Smooth muscle cell (in vitro differentiated cells): ENCODE measurements at regions not wholly inside any gene's neighbourhood (a gene's known extent, or its start where the extent isn't known, plus 50 kb on each side); places are given as distances from the start of the nearest gene placed in this dataset.

Experiments
- DNase-seq: peaks from one replicate; lab custom pipeline; 2025; ENCODE audit not compliant: unreplicated experiment; lab: John Stamatoyannopoulos, UW
- H2AFZ ChIP-seq: fragments of 200-600 bp; sonication (generic); 2 replicates; pipeline ENCODE4 v1.6.0; 2016; ENCODE audit warnings: antibody characterized with exemption, low read depth, mild to moderate bottlenecking
- H3F3A ChIP-seq: fragments of 200-600 bp; sonication (generic); 2 replicates; pipeline ENCODE4 v1.6.0; 2017; ENCODE audit warnings: antibody characterized with exemption, low read depth
- H3K27ac ChIP-seq: fragments of 200-600 bp; sonication (generic); 2 replicates; pipeline ENCODE4 v1.5.1; 2016; ENCODE audit warnings: low read depth, mild to moderate bottlenecking
- H3K27me3 ChIP-seq: fragments of 200-600 bp; sonication (generic); 2 replicates; pipeline ENCODE4 v1.6.1; 2016; ENCODE audit warnings: low read depth, mild to moderate bottlenecking
- H3K36me3 ChIP-seq: fragments of 200-600 bp; sonication (generic); 2 replicates; pipeline ENCODE4 v1.5.1; 2016; ENCODE audit warnings: low read depth
- H3K4me1 ChIP-seq: fragments of 200-600 bp; sonication (generic); 2 replicates; pipeline ENCODE4 v1.5.1; 2016; ENCODE audit warnings: low read depth
- H3K4me2 ChIP-seq: fragments of 200-600 bp; sonication (generic); 2 replicates; pipeline ENCODE4 v1.6.0; 2016; ENCODE audit warnings: mild to moderate bottlenecking
- H3K4me3 ChIP-seq: fragments of 200-600 bp; sonication (generic); 2 replicates; pipeline ENCODE4 v1.5.1; 2016; ENCODE audit warnings: mild to moderate bottlenecking
- H3K79me2 ChIP-seq: fragments of 200-600 bp; sonication (generic); 2 replicates; pipeline ENCODE4 v1.6.0; 2016; ENCODE audit warnings: low read depth, mild to moderate bottlenecking
- H3K9ac ChIP-seq: fragments of 200-600 bp; sonication (generic); 2 replicates; pipeline ENCODE4 v1.6.0; 2016; ENCODE audit warnings: low read depth
- H3K9me3 ChIP-seq: fragments of 200-600 bp; sonication (generic); replicated peaks from 2 replicates; pipeline ENCODE4 v1.5.1; 2016; ENCODE audit warnings: low read depth
- H4K20me1 ChIP-seq: fragments of 200-600 bp; sonication (generic); 2 replicates; pipeline ENCODE4 v1.6.0; 2016; ENCODE audit warnings: low read depth
- CTCF ChIP-seq: fragments of 200-600 bp; sonication (generic); IDR thresholded peaks from 2 replicates; pipeline ENCODE4 v1.5.1; 2017; ENCODE audit warnings: borderline replicate concordance, mild to moderate bottlenecking, antibody characterized with exemption; ENCODE audit not compliant: insufficient read depth, poor library complexity, severe bottlenecking
- whole genome bisulfite sequencing: methylation state at CpG from one replicate; pipeline ENCODE4 v1.1.7; 2016; ENCODE audit warnings: low lambda C conversion rate; 5-methylcytosine and 5-hydroxymethylcytosine counted together

GRCh38 chr2:120403676-120404075 lies 57.7 kb downstream of the INHBB start:
- no peak for TF ChIP-seq CTCF
- DNase-seq, result no peak
- Histone ChIP-seq H3K4me2 (no peak overlapping the region), H3K36me3 (no peaks in the 10 kb centered on the region), H3F3A (no peaks in the 10 kb centered on the region), H3K9me3 (peaks cover 3% of the 10 kb centered on the region), H3K4me1 (no peaks in the 10 kb centered on the region), H4K20me1 (no peaks in the 10 kb centered on the region), H3K27ac (no peak overlapping the region), H2AFZ (no peak overlapping the region), H3K79me2 (no peaks in the 10 kb centered on the region), H3K27me3 (peaks cover 8% of the 10 kb centered on the region), H3K4me3 (no peak overlapping the region), H3K9ac (no peak overlapping the region)
- 85% methylated on average over 5 of the region's 5 CpGs for WGBS

- WGBS, result 90% methylated on average over 3 of the region's 3 CpGs
- no peak overlapping the region for H2AFZ ChIP-seq
- H3K4me2 ChIP-seq, result no peak overlapping the region
- TF ChIP-seq CTCF, result no peak
- H3K9me3 ChIP-seq, result peaks cover 3% of the 10 kb centered on the region
- peaks cover 8% of the 10 kb centered on the region for H3K27me3 ChIP-seq
- H3K27ac ChIP-seq, result no peak overlapping the region
- no peak for DNase-seq
- H4K20me1 ChIP-seq, result no peaks in the 10 kb centered on the region
- H3K4me1 ChIP-seq, result no peaks in the 10 kb centered on the region
- no peaks in the 10 kb centered on the region for H3F3A ChIP-seq
- no peak overlapping the region for H3K9ac ChIP-seq
- no peak overlapping the region for H3K4me3 ChIP-seq
- H3K36me3 ChIP-seq, result no peaks in the 10 kb centered on the region
- H3K79me2 ChIP-seq, result no peaks in the 10 kb centered on the region
These were observed 58.3 kb downstream of the INHBB start for GRCh38 chr2:120404274-120404673.

DNA sequence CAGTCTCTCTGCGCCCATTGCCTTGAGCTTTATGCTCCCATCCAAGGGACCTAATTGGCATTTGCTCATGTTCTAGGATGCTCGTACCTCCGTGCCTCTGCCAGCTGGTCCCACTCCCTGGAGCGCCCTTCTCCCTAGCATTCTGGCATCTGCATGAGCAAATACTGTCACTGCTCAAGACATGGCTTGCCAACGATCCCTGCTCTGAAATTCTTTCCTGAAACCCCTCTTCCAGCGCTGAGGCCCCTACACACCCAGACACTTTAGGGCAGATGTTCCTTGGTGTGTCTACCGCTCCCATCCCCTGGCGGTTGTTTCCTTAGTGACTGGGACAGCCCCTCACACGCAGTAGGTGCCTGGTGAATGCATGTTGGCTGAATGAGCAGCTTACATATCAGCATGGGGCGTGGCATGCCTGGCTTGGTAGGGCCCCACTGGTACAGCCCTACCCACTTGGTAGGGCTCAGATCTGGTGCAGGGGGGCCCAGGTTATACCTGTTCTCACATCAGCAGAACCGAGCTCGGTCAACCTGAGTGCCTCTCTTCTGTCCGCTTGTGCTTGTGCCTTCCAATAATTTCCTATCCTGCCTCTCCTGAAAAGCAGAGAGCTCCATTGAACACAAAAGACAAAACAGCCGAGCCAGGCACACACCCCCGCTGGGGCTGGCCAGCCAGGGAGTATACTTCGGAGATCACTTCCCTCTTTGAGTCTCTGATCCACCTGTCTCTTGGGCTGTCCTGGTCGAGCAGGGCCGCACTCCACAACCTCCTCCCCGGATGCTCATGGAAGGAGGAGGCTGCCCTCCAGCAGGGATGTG lies 59.2 kb downstream of the INHBB start:
- Histone ChIP-seq H3K27me3 (peaks cover 8% of the 10 kb centered on the region), H3K4me2 (no peak overlapping the region), H4K20me1 (no peaks in the 10 kb centered on the region), H3K9me3 (peaks cover 3% of the 10 kb centered on the region), H3K4me1 (no peaks in the 10 kb centered on the region), H3K27ac (no peak overlapping the region), H3K79me2 (no peaks in the 10 kb centered on the region), H3K36me3 (no peaks in the 10 kb centered on the region), H3F3A (no peaks in the 10 kb centered on the region), H3K4me3 (no peak overlapping the region), H2AFZ (no peak overlapping the region), H3K9ac (no peak overlapping the region)
- no peak for TF ChIP-seq CTCF
- WGBS, result 92% methylated on average over 19 of the region's 19 CpGs
- no peak for DNase-seq

DNA sequence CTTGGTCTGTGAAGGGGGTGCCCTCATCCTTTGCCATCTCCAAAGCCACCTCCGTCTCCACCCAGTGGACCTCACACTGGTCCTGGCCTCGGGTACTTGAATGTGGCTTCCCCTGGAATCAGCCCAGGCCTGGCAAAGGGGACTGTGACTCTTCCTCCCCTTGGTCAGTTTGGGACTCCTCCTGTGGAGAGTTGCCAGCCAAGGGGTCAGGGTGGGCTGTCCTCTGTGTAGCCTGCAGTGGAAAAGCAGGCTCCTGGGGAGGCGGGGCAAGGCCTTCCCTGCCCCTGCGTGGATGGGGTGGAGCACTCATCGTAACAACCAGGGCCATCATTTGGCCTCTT lies 59.8 kb downstream of the INHBB start:
- no peak overlapping the region for H3K9ac ChIP-seq
- H3K9me3 ChIP-seq, result peaks cover 3% of the 10 kb centered on the region
- no peak overlapping the region for H2AFZ ChIP-seq
- no peaks in the 10 kb centered on the region for H3K79me2 ChIP-seq
- H3F3A ChIP-seq, result no peaks in the 10 kb centered on the region
- H3K27ac ChIP-seq, result no peak overlapping the region
- TF ChIP-seq CTCF, result no peak
- H4K20me1 ChIP-seq, result no peaks in the 10 kb centered on the region
- H3K4me3 ChIP-seq, result no peak overlapping the region
- DNase-seq, result no peak
- WGBS, result 86% methylated on average over 5 of the region's 5 CpGs
- H3K4me2 ChIP-seq, result no peak overlapping the region
- peaks cover 5% of the 10 kb centered on the region for H3K27me3 ChIP-seq
- no peaks in the 10 kb centered on the region for H3K4me1 ChIP-seq
- H3K36me3 ChIP-seq, result no peaks in the 10 kb centered on the region
